ENCODE measurements at regions not wholly inside any gene's neighbourhood (a gene's known extent, or its start where the extent isn't known, plus 50 kb on each side); places are given as distances from the start of the nearest gene placed in this dataset.

DNA sequence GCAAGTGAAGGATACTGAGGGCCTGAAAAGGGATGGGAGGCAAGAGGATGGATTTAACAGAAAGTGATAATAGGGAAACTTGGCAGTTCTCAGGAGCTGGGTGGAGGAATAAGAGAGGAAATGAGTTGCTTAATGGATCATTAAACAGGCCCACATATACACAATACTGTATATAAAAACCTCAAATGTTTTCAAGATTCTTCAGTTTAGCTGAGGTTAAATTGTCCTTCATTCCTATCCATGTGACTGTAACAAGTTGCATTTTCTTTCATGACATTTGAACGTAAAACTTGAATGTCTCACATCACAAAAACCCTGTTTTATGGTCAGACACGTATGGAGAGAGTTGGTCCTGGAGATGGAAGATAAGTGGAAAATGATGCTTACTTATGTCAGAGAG lies 76.5 kb upstream of the PLAC8 start:
- Mint-ChIP-seq H3K4me3 (no peak overlapping the region), H3K4me1 (ENCODE audit: low read depth in 2 of 2) (peaks cover 6 to 7% of the 10 kb centered on the region in 2 donors), H3K27ac (peak overlapping the region in 1 of 2 donors; percentile 7), H3K9me3 (no peaks in the 10 kb centered on the region), H3K36me3 (no peaks in the 10 kb centered on the region), H3K27me3 (no peaks in the 10 kb centered on the region)
- ATAC-seq: no peak
- DNase-seq (ENCODE audit: low spot score): no peak

DNA sequence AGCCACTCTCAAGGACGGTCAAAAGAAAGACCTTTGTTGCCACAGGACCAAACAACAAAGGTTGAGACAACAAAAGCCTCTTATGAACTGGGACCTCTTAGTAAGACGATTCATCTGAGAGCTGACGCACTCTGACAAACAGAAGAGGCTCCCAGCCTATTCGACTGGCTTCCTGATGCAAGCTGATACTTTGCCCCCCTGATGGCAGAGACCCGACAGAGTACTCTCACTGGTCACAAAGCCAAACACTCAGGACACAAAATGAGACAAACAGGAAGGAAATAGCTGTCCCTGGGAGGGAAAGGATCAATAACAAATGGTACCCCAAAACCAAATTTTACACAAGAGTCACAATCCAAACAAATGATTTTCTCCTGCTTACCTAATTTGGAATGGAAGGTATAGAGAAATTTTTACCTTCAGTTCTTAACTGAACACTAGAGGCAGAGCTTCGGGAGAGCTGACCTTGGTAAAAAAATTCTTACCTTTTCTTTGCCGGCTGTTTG lies 75.2 kb upstream of the PLAC8 start:
- no peak for ATAC-seq
- Mint-ChIP-seq H3K27me3 (no peaks in the 10 kb centered on the region), H3K36me3 (no peaks in the 10 kb centered on the region), H3K9me3 (no peaks in the 10 kb centered on the region), H3K4me1 (ENCODE audit: low read depth in 2 of 2) (peaks cover 6 to 7% of the 10 kb centered on the region in 2 donors), H3K27ac (no peak overlapping the region), H3K4me3 (no peak overlapping the region)
- DNase-seq (ENCODE audit: low spot score): no peak

DNA sequence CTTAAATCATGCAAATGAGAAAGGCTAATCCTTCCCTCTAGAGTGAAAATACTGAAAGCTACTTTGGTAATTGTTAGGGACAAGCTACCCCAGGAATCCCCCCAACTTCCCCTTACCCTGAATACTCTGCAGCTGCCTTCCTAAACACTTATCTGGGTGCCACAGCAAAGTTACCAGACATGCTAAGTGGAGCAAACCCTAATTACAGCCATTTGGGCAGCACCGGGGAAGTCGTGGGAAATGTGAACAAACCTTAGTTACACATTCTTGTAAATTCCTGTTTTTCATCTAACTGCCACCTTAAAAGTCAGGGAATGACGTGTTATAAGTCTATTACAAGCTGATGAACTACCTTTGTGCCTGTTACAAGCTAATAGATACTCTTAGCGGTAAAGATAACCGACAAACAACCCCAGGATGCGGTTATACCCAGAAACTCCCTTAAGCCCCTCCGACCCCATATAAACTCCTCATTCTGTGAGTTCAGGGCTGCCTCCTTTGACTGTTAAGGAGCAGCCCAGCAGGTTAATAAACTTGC lies 66.0 kb upstream of the PLAC8 start:
- no peaks in the 10 kb centered on the region for H3K36me3 Mint-ChIP-seq
- H3K4me3 Mint-ChIP-seq: no peak overlapping the region
- H3K27me3 Mint-ChIP-seq: no peaks in the 10 kb centered on the region

DNA sequence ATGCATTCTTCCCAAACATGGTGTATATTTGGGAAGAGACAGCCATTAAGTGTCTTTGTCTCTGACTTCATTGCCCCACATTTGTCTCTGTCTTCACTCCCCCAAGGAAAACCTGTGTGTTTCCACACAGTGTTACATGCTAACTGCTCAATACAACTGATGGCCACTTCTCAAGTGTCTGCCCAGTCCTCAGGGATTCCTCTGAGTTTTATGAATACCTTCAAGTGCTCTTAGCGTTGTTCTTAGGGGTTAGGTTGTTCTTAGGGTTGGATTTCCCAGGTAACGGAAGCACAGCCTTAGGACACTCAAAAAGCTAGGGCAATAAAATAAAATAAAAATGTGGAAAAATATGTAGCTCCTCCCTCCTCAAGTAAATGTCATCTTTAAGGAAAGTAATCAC lies 64.7 kb upstream of the PLAC8 start:
- ATAC-seq: no peak
- peaks cover 12 to 23% of the 10 kb centered on the region in 2 donors for H3K4me1 Mint-ChIP-seq (ENCODE audit: low read depth in 2 of 2)
- DNase-seq (ENCODE audit: low spot score): no peak
- H3K27ac Mint-ChIP-seq: no peak overlapping the region
- H3K27me3 Mint-ChIP-seq: no peaks in the 10 kb centered on the region
- H3K9me3 Mint-ChIP-seq: no peaks in the 10 kb centered on the region
- H3K36me3 Mint-ChIP-seq: no peaks in the 10 kb centered on the region
- H3K4me3 Mint-ChIP-seq: no peak overlapping the region

More for the DNA sequence above, 66.0 kb upstream of the PLAC8 start:
- no peaks in the 10 kb centered on the region for H3K9me3 Mint-ChIP-seq
- peak overlapping the region; percentile 67 to 87 for H3K27ac Mint-ChIP-seq
- H3K4me1 Mint-ChIP-seq (ENCODE audit: low read depth in 2 of 2): peaks cover 12 to 15% of the 10 kb centered on the region in 2 donors
- ATAC-seq: peak in 1 of 2 donors; percentile 79
- DNase-seq (ENCODE audit: low spot score): peak; percentile 66

DNA sequence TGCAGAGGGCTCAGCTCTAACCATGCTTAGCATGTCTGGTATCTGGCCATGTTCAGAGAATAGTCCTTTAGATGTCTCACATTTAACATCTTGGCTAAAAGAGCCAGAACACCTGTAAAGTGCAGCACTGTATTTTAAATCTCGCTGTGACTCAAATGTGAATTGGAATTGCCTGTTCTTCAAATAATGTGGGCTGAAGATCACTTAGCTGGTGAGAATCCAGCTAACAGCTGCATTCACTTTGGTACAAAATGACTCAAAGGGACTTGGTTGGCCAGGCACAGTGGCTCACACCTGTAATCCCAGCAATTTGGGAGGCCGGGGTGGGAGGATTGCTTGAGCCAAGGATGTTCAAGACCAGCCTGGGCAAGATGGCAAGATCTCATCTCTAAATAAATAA lies 63.5 kb upstream of the PLAC8 start:
- no peak for ATAC-seq
- H3K27ac Mint-ChIP-seq: no peak overlapping the region

DNA sequence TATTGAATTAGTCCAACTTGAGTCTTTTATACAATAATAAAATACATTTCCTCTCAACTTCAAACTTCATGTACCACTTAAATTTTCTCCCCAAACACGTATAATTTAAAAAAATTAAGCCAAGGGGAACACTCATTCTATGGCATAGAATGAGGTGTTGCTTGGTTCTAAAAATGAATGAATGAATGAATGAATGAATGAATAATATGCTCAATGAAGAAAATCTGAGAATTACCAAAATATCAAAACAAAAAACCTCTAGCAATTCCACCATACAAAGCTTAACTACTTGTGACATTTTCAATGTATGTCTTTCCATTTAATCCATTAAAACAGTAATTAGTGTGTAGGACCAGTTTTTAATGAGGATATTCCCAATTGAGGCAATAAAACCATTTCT lies 62.7 kb upstream of the PLAC8 start:
- Mint-ChIP-seq H3K27ac (no peak overlapping the region), H3K4me1 (ENCODE audit: low read depth in 2 of 2) (peaks cover 12 to 23% of the 10 kb centered on the region in 2 donors), H3K9me3 (no peaks in the 10 kb centered on the region), H3K4me3 (no peak overlapping the region), H3K36me3 (no peaks in the 10 kb centered on the region), H3K27me3 (no peaks in the 10 kb centered on the region)
- no peak for DNase-seq (ENCODE audit: low spot score)
- no peak for ATAC-seq

More for the DNA sequence above, 63.5 kb upstream of the PLAC8 start:
- H3K27me3 Mint-ChIP-seq: no peaks in the 10 kb centered on the region
- no peak overlapping the region for H3K4me3 Mint-ChIP-seq
- H3K9me3 Mint-ChIP-seq: no peaks in the 10 kb centered on the region
- peaks cover 12 to 23% of the 10 kb centered on the region in 2 donors for H3K4me1 Mint-ChIP-seq (ENCODE audit: low read depth in 2 of 2)
- DNase-seq (ENCODE audit: low spot score): no peak
- no peaks in the 10 kb centered on the region for H3K36me3 Mint-ChIP-seq

DNA sequence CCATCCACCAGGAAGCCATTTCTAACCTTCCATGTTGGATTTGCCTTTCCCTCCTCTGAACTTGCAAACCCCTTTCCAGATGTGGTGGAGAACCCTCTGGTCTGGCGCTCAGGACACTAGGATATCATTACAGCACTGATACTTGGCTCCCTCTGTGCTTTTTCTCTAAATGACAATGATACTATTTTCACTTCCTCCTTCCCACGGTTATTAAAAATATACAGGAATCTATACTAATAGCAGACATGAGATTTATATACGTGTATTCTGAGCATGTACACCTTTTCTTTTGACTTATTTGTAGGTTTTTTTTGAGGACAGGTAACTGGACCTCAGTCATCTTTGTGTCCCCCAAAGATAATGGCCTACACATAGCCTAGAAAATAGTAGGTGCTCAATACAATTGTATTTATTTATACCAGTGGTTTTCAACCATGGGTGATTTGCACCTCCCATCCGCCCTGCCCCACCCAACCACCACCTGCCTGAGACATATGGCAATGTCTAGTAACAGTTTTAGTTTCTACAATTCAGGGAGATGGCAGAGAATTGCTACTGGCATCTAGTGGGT lies 60.4 kb upstream of the PLAC8 start:
- Mint-ChIP-seq H3K27me3 (no peaks in the 10 kb centered on the region), H3K36me3 (no peaks in the 10 kb centered on the region), H3K9me3 (no peaks in the 10 kb centered on the region), H3K4me1 (ENCODE audit: low read depth in 2 of 2) (peaks cover 2 to 18% of the 10 kb centered on the region in 2 donors), H3K4me3 (no peak overlapping the region), H3K27ac (no peak overlapping the region)
- ATAC-seq (no peak), DNase-seq (ENCODE audit: low spot score) (no peak)

DNA sequence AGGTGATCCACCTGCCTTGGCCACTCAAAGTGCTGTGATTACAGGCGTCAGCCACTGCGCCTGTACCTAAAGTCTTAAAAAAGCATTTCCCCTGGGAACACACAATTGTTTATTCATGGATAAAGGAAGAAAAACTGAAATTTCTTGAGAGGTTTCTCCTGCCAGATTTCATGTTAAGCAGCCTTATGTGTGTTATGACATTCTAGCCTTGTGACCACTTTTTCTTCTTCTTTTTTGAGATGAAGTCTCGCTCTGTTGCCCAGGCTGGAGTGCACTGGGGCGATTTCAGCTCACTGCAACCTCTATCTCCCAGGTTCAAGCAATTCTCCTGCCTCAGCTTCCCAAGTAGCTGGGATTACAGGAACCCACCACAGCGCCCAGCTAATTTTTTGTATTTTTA lies 57.8 kb upstream of the PLAC8 start:
- H3K27ac Mint-ChIP-seq: no peak overlapping the region
- H3K4me1 Mint-ChIP-seq (ENCODE audit: low read depth in 2 of 2): peaks cover 0 to 13% of the 10 kb centered on the region in 2 donors
- no peaks in the 10 kb centered on the region for H3K9me3 Mint-ChIP-seq

DNA sequence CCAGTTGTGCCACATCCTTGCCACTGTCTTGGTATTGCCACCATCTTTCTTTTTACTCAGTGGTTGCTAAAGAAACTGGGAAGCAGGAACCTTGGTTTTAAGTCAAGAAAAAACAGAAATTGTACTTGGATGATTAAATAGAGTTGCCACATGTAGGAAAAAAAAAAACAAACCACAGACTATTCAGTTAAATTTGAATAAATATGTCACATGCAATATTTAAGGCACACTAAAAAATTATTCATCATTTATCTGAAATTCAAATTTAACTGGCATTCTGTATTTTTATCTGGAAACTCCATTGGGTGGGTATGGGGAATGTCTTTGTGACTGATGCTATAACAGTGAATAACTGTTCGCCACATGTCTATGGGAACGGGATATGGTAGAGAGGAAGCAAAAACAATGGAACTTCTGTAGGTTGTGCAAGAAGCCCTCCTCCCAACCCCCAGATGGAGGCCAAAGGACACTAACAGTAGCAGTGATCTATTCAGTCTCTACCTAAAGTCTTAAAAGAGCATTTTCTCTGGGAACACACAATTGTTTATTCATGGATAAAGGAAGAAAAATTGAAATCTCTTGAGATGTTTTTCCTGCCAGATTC lies 57.0 kb upstream of the PLAC8 start:
- H3K4me1 Mint-ChIP-seq (ENCODE audit: low read depth in 2 of 2): peaks cover 7 to 21% of the 10 kb centered on the region in 2 donors
- H3K4me3 Mint-ChIP-seq: no peak overlapping the region
- no peaks in the 10 kb centered on the region for H3K36me3 Mint-ChIP-seq
- no peak overlapping the region for H3K27ac Mint-ChIP-seq
- DNase-seq (ENCODE audit: low spot score) (no peak), ATAC-seq (no peak)
- no peaks in the 10 kb centered on the region for H3K27me3 Mint-ChIP-seq
- no peaks in the 10 kb centered on the region for H3K9me3 Mint-ChIP-seq

More for the DNA sequence above, 57.8 kb upstream of the PLAC8 start:
- H3K4me3 Mint-ChIP-seq: no peak overlapping the region
- H3K27me3 Mint-ChIP-seq: no peaks in the 10 kb centered on the region
- ATAC-seq (no peak), DNase-seq (ENCODE audit: low spot score) (no peak)
- H3K36me3 Mint-ChIP-seq: no peaks in the 10 kb centered on the region

DNA sequence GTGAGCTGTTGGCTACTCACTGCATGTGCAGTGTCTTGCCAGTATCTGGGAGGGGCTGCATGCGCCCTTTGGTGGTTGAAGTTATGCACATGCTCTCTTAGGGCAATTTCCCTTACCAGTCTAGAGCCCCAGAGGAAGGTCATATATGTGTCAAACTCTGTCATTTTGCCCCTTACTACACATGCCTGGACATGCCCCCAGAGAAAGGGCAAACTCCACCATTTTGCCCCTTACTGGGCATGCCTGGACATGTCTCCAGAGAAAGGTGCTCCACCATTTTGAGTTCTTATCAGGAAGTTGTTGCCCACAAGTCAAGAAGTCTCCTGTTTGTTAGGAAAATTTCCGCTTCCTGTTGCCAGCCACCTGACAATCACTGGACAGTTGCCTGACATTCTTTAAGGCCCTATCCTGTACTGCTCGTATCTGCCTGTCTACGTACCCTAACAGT lies 56.4 kb upstream of the PLAC8 start:
- no peaks in the 10 kb centered on the region for H3K36me3 Mint-ChIP-seq
- H3K27me3 Mint-ChIP-seq: no peaks in the 10 kb centered on the region
- H3K9me3 Mint-ChIP-seq: no peaks in the 10 kb centered on the region
- H3K4me1 Mint-ChIP-seq (ENCODE audit: low read depth in 2 of 2): peaks cover 13 to 27% of the 10 kb centered on the region in 2 donors
- H3K27ac Mint-ChIP-seq: no peak overlapping the region
- H3K4me3 Mint-ChIP-seq: no peak overlapping the region
- no peak for DNase-seq (ENCODE audit: low spot score)
- ATAC-seq: no peak
